ENCODE measurements at regions not wholly inside any gene's neighbourhood (a gene's known extent, or its start where the extent isn't known, plus 50 kb on each side); places are given as distances from the start of the nearest gene placed in this dataset.

DNA sequence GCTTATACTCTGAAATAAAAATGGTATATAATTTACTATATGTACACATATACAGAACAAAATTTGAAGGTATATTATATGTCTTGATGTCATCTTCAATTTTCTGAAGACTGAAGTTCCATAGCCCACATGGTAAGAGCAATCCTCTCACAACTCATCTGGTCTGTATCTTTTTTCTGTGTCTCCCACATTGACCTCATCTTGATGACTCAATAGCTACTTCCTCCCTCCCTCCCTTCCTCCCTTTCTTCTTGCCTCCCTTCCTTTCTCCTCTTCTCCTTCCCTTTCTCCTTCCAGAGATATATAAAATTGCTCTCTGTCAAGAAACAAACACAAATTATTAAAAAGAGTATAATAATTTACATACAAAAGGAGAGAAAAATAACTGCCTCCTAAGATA, 268.5 kb downstream of the SQOR start:
- H3K4me3 ChIP-seq: no peak overlapping the region
- H3K27ac ChIP-seq: no peak overlapping the region
- no peaks in the 10 kb centered on the region for H3K36me3 ChIP-seq
- peaks cover 0 to 12% (median 0%) of the 10 kb centered on the region in 11 donors for H3K9me3 ChIP-seq
- DNase-seq (no peak), ATAC-seq (no peak)
- peaks cover 0 to 5% (median 0%) of the 10 kb centered on the region in 9 donors for H3K4me1 ChIP-seq
- TF ChIP-seq, protein P1, sequence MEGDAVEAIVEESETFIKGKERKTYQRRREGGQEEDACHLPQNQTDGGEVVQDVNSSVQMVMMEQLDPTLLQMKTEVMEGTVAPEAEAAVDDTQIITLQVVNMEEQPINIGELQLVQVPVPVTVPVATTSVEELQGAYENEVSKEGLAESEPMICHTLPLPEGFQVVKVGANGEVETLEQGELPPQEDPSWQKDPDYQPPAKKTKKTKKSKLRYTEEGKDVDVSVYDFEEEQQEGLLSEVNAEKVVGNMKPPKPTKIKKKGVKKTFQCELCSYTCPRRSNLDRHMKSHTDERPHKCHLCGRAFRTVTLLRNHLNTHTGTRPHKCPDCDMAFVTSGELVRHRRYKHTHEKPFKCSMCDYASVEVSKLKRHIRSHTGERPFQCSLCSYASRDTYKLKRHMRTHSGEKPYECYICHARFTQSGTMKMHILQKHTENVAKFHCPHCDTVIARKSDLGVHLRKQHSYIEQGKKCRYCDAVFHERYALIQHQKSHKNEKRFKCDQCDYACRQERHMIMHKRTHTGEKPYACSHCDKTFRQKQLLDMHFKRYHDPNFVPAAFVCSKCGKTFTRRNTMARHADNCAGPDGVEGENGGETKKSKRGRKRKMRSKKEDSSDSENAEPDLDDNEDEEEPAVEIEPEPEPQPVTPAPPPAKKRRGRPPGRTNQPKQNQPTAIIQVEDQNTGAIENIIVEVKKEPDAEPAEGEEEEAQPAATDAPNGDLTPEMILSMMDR (IDR thresholded peaks at IDR 0.05): no peak
- no peaks in the 10 kb centered on the region for H3K27me3 ChIP-seq
- intact Hi-C loops (cut with DNase I): no loop called here

DNA sequence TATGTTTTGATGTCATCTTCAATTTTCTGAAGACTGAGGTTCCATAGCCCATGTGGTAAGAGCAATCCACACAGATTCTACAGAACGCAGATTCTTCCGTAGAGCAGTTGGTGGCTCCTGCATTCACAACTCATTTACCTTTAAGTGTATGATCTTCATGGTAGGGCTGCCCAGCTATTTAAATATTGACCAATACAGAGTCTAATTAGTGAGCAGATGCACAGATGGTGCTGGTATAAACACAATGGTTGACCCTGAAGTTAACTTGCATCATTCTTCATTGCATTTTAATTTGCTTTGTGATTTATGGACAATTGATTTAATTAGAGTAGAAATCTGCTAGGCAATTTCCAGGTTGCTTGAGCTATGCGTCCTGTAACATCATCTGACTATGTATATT, 269.2 kb downstream of the SQOR start:
- no peak for DNase-seq
- H3K4me3 ChIP-seq: no peak overlapping the region
- intact Hi-C loops (cut with DNase I): no loop called here
- ATAC-seq: no peak
- no peaks in the 10 kb centered on the region for H3K27me3 ChIP-seq
- TF ChIP-seq, protein P1 (IDR thresholded peaks at IDR 0.05): no peak
- H3K4me1 ChIP-seq: peaks cover 0 to 5% (median 0%) of the 10 kb centered on the region in 9 donors
- WGBS, 2 donors: 96 to 97% methylated on average over 3 of the region's 3 CpGs
- H3K27ac ChIP-seq: no peak overlapping the region
- H3K9me3 ChIP-seq: peaks cover 0 to 19% (median 3%) of the 10 kb centered on the region in 11 donors
- H3K36me3 ChIP-seq: no peaks in the 10 kb centered on the region

DNA sequence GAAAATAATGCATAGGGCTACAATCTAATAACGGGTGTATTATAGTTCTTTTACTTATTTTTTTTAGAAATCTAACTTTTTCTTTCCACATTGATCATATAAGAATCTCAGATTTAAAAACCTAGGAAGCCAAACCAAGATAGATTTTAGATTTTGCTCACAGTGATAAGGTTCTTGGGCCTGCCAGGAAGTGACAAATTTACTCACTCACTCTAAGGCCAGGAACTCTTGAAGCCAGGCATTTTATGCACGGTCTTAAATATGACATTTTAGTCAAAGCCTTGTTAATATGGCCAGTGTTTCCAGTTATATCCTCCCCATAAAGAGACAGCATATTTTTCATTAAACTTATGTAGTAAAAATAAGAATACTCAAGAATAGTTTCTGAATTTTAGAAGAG, 271.4 kb downstream of the SQOR start:
- ATAC-seq (no peak), DNase-seq (no peak)
- TF ChIP-seq, protein P1 (IDR thresholded peaks at IDR 0.05): no peak
- Histone ChIP-seq H3K9me3 (peaks cover 0 to 27% (median 7%) of the 10 kb centered on the region in 11 donors), H3K4me1 (peaks cover 0 to 5% (median 0%) of the 10 kb centered on the region in 9 donors), H3K27me3 (no peaks in the 10 kb centered on the region), H3K27ac (no peak overlapping the region), H3K36me3 (no peaks in the 10 kb centered on the region), H3K4me3 (no peak overlapping the region)
- 54 to 68% methylated on average over 2 of the region's 2 CpGs for WGBS, 2 donors
- intact Hi-C loops (cut with DNase I): no loop called here

DNA sequence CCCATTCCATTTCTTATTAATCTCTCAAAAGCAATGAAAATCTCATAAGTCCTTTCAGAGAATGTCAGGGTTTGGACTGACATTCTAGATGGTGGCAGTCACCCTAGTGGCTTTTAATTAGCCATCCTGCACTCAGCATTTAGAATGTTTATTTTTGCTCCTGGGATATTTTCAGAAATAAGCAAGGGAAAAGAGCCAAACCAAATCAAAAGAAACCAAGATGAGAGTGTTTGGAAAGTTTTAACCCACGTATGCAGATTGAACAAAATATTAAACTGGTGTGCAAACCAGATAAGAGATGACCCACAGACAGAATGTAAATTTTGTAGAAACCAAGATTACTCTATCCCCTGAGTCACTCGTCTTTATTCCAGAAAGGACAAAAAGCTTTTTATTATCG, 275.8 kb downstream of the SQOR start:
- H3K27me3 ChIP-seq: no peaks in the 10 kb centered on the region
- DNase-seq (no peak), ATAC-seq (no peak)
- H3K27ac ChIP-seq: no peak overlapping the region
- intact Hi-C loops (cut with DNase I): loop anchor here in 2 of 10 donors (10.0 kb wide), 2 partner anchors 66 to 116 kb away; no protein-coding TSS in a partner anchor
- TF ChIP-seq, protein P1 (IDR thresholded peaks at IDR 0.05): no peak
- H3K9me3 ChIP-seq: peaks cover 0 to 25% (median 7%) of the 10 kb centered on the region in 11 donors
- no peaks in the 10 kb centered on the region for H3K36me3 ChIP-seq
- no peak overlapping the region for H3K4me3 ChIP-seq
- peaks cover 0 to 5% (median 0%) of the 10 kb centered on the region in 9 donors for H3K4me1 ChIP-seq
- 57 to 80% methylated on average over 3 of the region's 3 CpGs for WGBS, 2 donors

All from heart right ventricle (tissue), 16 donors.